NCI-H524 treated with DMSO at 0.1 percent for 48 hours (cell line): ENCODE measurements at regions not wholly inside any gene's neighbourhood (a gene's known extent, or its start where the extent isn't known, plus 50 kb on each side); places are given as distances from the start of the nearest gene placed in this dataset.
A peak's percentile ranks its signal among the peaks of the same experiment; 100 is the strongest.
"Not testable (repeated sequence)": the region's sequence is repeated elsewhere in the genome, so short reads cannot be mapped to it uniquely, and the experiment has no call there.

Source experiments
- DNase-seq: peaks from one replicate; lab custom pipeline; 2025; lab: John Stamatoyannopoulos, UW

- DNase-seq: no peak
Measured at GRCh38 chr6:97347111-97347510, 64.1 kb upstream of the MMS22L start.

- DNase-seq: no peak
Measured at GRCh38 chr6:97361286-97361685, 78.3 kb upstream of the MMS22L start.

GRCh38 chr6:97364327-97364726, 81.3 kb upstream of the MMS22L start:
- DNase-seq: no peak

- not testable (repeated sequence) for DNase-seq
Measured at GRCh38 chr6:97382071-97382470, 99.1 kb upstream of the MMS22L start.

- DNase-seq: no peak
Measured at GRCh38 chr6:97392735-97393134, 109.7 kb upstream of the MMS22L start.

- DNase-seq: peak; percentile 4
Measured at GRCh38 chr6:97394160-97394748, 111.2 kb upstream of the MMS22L start.

- no peak for DNase-seq
Measured at GRCh38 chr6:97396880-97397279, 113.9 kb upstream of the MMS22L start.

GRCh38 chr6:97399208-97399607, 116.2 kb upstream of the MMS22L start:
- DNase-seq: no peak

- DNase-seq: peak; percentile 14
Measured at GRCh38 chr6:97401533-97401932, 118.5 kb upstream of the MMS22L start.

GRCh38 chr6:97405818-97406409, 122.9 kb upstream of the MMS22L start:
- no peak for DNase-seq

GRCh38 chr6:97406633-97407032, 123.6 kb upstream of the MMS22L start:
- DNase-seq: no peak

GRCh38 chr6:97411610-97412009, 128.6 kb upstream of the MMS22L start:
- no peak for DNase-seq

GRCh38 chr6:97412511-97412910, 129.5 kb upstream of the MMS22L start:
- DNase-seq: no peak

- DNase-seq: no peak
Measured at GRCh38 chr6:97422171-97422570, 139.2 kb upstream of the MMS22L start.

- no peak for DNase-seq
Measured at GRCh38 chr6:97423190-97423589, 140.2 kb upstream of the MMS22L start.

- no peak for DNase-seq
Measured at GRCh38 chr6:97427648-97428047, 144.6 kb upstream of the MMS22L start.

GRCh38 chr6:97437087-97437486, 154.1 kb upstream of the MMS22L start:
- no peak for DNase-seq

- DNase-seq: no peak
Measured at GRCh38 chr6:97438011-97438671, 155.1 kb upstream of the MMS22L start.

GRCh38 chr6:97440590-97441176, 157.7 kb upstream of the MMS22L start:
- peak; percentile 36 for DNase-seq

- no peak for DNase-seq
Measured at GRCh38 chr6:97443408-97444080, 160.5 kb upstream of the MMS22L start.

GRCh38 chr6:97445407-97445806, 162.4 kb upstream of the MMS22L start:
- DNase-seq: no peak

- no peak for DNase-seq
Measured at GRCh38 chr6:97449444-97449966, 166.5 kb upstream of the MMS22L start.
